ENCODE measurements at regions not wholly inside any gene's neighbourhood (a gene's known extent, or its start where the extent isn't known, plus 50 kb on each side); places are given as distances from the start of the nearest gene placed in this dataset.

- no peak overlapping the region for H3K4me3 Mint-ChIP-seq
Measured at GRCh38 chr3:20898962-20899361, 713.0 kb upstream of the SGO1 start.

GRCh38 chr3:20890111-20890519, 704.1 kb upstream of the SGO1 start:
- Histone ChIP-seq H2AFZ (no peak overlapping the region), H4K20me1 (replicated peaks; ENCODE audit: insufficient read depth) (no peaks in the 10 kb centered on the region), H3K4me1 (ENCODE audit: insufficient read depth) (no peaks in the 10 kb centered on the region), H3K4me2 (no peak overlapping the region), H3K27me3 (ENCODE audit: insufficient read depth) (no peaks in the 10 kb centered on the region), H3K9me2 (ENCODE audit: insufficient read depth) (no peaks in the 10 kb centered on the region), H3K4me3 (no peak overlapping the region), H3K36me3 (ENCODE audit: insufficient read depth) (no peaks in the 10 kb centered on the region), H3K79me2 (replicated peaks; ENCODE audit: insufficient read depth) (no peaks in the 10 kb centered on the region), H3K27ac (ENCODE audit: low read depth) (no peak overlapping the region), H3F3A (replicated peaks; ENCODE audit: low read depth) (no peaks in the 10 kb centered on the region)
- TF ChIP-seq EZH2phosphoT487 (IDR thresholded peaks at IDR 0.05; ENCODE audit: unreplicated experiment) (no peak), STAT1 (IDR thresholded peaks at IDR 0.05; ENCODE audit: unreplicated experiment) (no peak), NANOG (IDR thresholded peaks at IDR 0.05; ENCODE audit: borderline replicate concordance) (no peak), REST (IDR thresholded peaks at IDR 0.05; ENCODE audit: unreplicated experiment) (no peak)
- Mint-ChIP-seq H3K4me1 (no peaks in the 10 kb centered on the region), H3K27ac (no peak overlapping the region), H3K4me3 (no peak overlapping the region), H3K9me3 (peaks cover 1% of the 10 kb centered on the region; the same call in 1 of the 3 replicates), H3K27me3 (ENCODE audit: insufficient read depth, low read depth, poor library complexity) (no peaks in the 10 kb centered on the region), H3K36me3 (ENCODE audit: low read depth) (no peaks in the 10 kb centered on the region)
- no peak for DNase-seq (ENCODE audit: low spot score)
- ATAC-seq = no peak

More at GRCh38 chr3:20898962-20899361, 713.0 kb upstream of the SGO1 start:
- Histone ChIP-seq H3K36me3 (ENCODE audit: insufficient read depth) (no peaks in the 10 kb centered on the region), H4K20me1 (replicated peaks; ENCODE audit: insufficient read depth) (no peaks in the 10 kb centered on the region), H3F3A (replicated peaks; ENCODE audit: low read depth) (no peaks in the 10 kb centered on the region), H2AFZ (no peak overlapping the region), H3K27me3 (ENCODE audit: insufficient read depth) (no peaks in the 10 kb centered on the region), H3K27ac (ENCODE audit: low read depth) (no peak overlapping the region), H3K4me3 (no peak overlapping the region), H3K79me2 (replicated peaks; ENCODE audit: insufficient read depth) (no peaks in the 10 kb centered on the region), H3K9me2 (ENCODE audit: insufficient read depth) (no peaks in the 10 kb centered on the region), H3K4me1 (ENCODE audit: insufficient read depth) (no peaks in the 10 kb centered on the region), H3K4me2 (no peak overlapping the region)
- Mint-ChIP-seq H3K4me1 (no peaks in the 10 kb centered on the region), H3K36me3 (ENCODE audit: low read depth) (no peaks in the 10 kb centered on the region; the same call in 2 of the 3 replicates), H3K27me3 (ENCODE audit: insufficient read depth, low read depth, poor library complexity) (no peaks in the 10 kb centered on the region), H3K27ac (no peak overlapping the region), H3K9me3 (peaks cover 14% of the 10 kb centered on the region; the same call in 2 of the 3 replicates)
- TF ChIP-seq STAT1 (IDR thresholded peaks at IDR 0.05; ENCODE audit: unreplicated experiment) = no peak
- TF ChIP-seq NANOG (IDR thresholded peaks at IDR 0.05; ENCODE audit: borderline replicate concordance) = no peak
- DNase-seq (ENCODE audit: low spot score) = no peak
- ATAC-seq = no peak

DNA sequence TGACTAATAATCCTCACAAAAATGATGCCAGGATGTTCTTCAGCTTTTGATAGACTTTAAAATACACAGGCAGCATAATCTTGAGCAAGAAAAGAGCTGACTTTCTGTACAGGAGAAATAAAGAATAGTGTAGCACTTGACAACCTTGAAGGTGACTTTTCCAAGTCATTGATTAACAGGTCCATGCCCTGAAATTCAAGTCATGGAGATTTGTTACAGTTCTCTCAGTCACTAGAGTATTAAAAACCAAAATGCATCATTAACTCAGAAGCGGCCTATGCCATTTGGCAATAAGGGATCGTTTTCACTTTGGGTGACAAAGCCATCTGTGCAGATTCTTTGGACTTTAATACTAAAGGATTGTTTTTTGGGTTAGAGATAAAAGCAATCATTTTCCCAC, 692.7 kb upstream of the SGO1 start:
- no peaks in the 10 kb centered on the region for H4K20me1 ChIP-seq (replicated peaks; ENCODE audit: insufficient read depth)
- no peak overlapping the region for H3K4me3 Mint-ChIP-seq
- no peak overlapping the region for H3K27ac ChIP-seq (ENCODE audit: low read depth)
- no peaks in the 10 kb centered on the region for H3K27me3 ChIP-seq (ENCODE audit: insufficient read depth)
- H3K4me2 ChIP-seq = no peak overlapping the region
- ATAC-seq = no peak
- H3K4me1 ChIP-seq (ENCODE audit: insufficient read depth) = no peaks in the 10 kb centered on the region
- H3K79me2 ChIP-seq (replicated peaks; ENCODE audit: insufficient read depth) = no peaks in the 10 kb centered on the region
- H3K9me2 ChIP-seq (ENCODE audit: insufficient read depth) = no peaks in the 10 kb centered on the region
- no peaks in the 10 kb centered on the region for H3K27me3 Mint-ChIP-seq (ENCODE audit: insufficient read depth, low read depth, poor library complexity)
- DNase-seq (ENCODE audit: low spot score) = no peak
- H3K4me1 Mint-ChIP-seq = no peaks in the 10 kb centered on the region
- H3K36me3 Mint-ChIP-seq (ENCODE audit: low read depth) = peaks cover 7% of the 10 kb centered on the region; the same call in 1 of the 3 replicates
- no peaks in the 10 kb centered on the region; the same call in 1 of the 2 replicates for H3K36me3 ChIP-seq (ENCODE audit: insufficient read depth)
- H2AFZ ChIP-seq = no peak overlapping the region
- no peak overlapping the region for H3K27ac Mint-ChIP-seq
- no peak overlapping the region for H3K4me3 ChIP-seq
- H3F3A ChIP-seq (replicated peaks; ENCODE audit: low read depth) = no peaks in the 10 kb centered on the region
- H3K9me3 Mint-ChIP-seq = peaks cover 13% of the 10 kb centered on the region
- TF ChIP-seq, protein P1, sequence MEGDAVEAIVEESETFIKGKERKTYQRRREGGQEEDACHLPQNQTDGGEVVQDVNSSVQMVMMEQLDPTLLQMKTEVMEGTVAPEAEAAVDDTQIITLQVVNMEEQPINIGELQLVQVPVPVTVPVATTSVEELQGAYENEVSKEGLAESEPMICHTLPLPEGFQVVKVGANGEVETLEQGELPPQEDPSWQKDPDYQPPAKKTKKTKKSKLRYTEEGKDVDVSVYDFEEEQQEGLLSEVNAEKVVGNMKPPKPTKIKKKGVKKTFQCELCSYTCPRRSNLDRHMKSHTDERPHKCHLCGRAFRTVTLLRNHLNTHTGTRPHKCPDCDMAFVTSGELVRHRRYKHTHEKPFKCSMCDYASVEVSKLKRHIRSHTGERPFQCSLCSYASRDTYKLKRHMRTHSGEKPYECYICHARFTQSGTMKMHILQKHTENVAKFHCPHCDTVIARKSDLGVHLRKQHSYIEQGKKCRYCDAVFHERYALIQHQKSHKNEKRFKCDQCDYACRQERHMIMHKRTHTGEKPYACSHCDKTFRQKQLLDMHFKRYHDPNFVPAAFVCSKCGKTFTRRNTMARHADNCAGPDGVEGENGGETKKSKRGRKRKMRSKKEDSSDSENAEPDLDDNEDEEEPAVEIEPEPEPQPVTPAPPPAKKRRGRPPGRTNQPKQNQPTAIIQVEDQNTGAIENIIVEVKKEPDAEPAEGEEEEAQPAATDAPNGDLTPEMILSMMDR (conservative IDR thresholded peaks at IDR 0.05; ENCODE audit: low read depth in 2 of 2) = no peak
- TF ChIP-seq REST (IDR thresholded peaks at IDR 0.05; ENCODE audit: unreplicated experiment) = no peak
- TF ChIP-seq CREB1 (CRISPR knock-in tag; IDR thresholded peaks at IDR 0.05; ENCODE audit: low read depth) = no peak
